Loucy (cell line): ENCODE measurements at regions not wholly inside any gene's neighbourhood (a gene's known extent, or its start where the extent isn't known, plus 50 kb on each side); places are given as distances from the start of the nearest gene placed in this dataset.

Experiments used
- EZH2phosphoT487 ChIP-seq: fragments of 200-600 bp; IDR thresholded peaks from 2 replicates; pipeline ENCODE4 v1.6.1; 2018; ENCODE audit warnings: antibody characterized with exemption, mild to moderate bottlenecking, moderate library complexity, borderline replicate concordance
- TF ChIP-seq, protein P1 (sequence below): fragments of 200-600 bp; sonication (generic); conservative IDR thresholded peaks from 2 replicates; pipeline ENCODE4 v1.5.1; 2014; ENCODE audit warnings: mild to moderate bottlenecking, antibody characterized with exemption, low read length

DNA sequence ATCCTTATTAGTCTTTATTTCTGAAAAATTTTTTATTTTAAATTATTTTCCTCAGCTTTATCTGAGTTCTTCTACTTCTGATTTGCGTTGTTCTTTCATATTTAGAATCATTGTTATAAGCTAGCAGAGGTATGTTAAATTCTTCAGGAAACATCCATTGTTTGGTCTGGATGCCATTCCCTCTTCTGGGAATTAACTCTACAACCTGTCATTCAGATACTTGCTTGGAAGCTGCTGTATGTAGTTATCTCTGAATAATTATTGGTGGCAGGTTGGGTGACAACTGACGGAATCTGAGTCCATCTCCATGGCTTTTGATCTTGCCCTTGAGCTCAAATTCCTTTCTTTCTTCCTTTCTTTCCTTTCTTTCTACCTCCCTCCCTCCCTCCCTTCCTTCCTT lies 61.9 kb downstream of the DDIT4L start:
- TF ChIP-seq, protein P1, sequence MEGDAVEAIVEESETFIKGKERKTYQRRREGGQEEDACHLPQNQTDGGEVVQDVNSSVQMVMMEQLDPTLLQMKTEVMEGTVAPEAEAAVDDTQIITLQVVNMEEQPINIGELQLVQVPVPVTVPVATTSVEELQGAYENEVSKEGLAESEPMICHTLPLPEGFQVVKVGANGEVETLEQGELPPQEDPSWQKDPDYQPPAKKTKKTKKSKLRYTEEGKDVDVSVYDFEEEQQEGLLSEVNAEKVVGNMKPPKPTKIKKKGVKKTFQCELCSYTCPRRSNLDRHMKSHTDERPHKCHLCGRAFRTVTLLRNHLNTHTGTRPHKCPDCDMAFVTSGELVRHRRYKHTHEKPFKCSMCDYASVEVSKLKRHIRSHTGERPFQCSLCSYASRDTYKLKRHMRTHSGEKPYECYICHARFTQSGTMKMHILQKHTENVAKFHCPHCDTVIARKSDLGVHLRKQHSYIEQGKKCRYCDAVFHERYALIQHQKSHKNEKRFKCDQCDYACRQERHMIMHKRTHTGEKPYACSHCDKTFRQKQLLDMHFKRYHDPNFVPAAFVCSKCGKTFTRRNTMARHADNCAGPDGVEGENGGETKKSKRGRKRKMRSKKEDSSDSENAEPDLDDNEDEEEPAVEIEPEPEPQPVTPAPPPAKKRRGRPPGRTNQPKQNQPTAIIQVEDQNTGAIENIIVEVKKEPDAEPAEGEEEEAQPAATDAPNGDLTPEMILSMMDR, result no peak
- no peak for TF ChIP-seq EZH2phosphoT487
